Esophagus (tissue), 2 donors: ENCODE measurements at regions not wholly inside any gene's neighbourhood (a gene's known extent, or its start where the extent isn't known, plus 50 kb on each side); places are given as distances from the start of the nearest gene placed in this dataset.

ENCODE experiments used
- H3K27ac ChIP-seq, 2 donors: one replicate each; pipeline ENCODE4 v1.5.1; 2013; ENCODE audit warnings: low read depth in 2 of 2, mild to moderate bottlenecking in 2 of 2, inconsistent platforms in 1 of 2, low read length in 1 of 2, moderate library complexity in 1 of 2
- H3K27me3 ChIP-seq, 2 donors: one replicate each; pipeline ENCODE4 v1.6.1; 2013; ENCODE audit warnings: low read length in 2 of 2, control low read depth in 1 of 2, mild to moderate bottlenecking in 1 of 2; ENCODE audit not compliant: insufficient read depth in 2 of 2, control insufficient read depth in 1 of 2
- H3K36me3 ChIP-seq, 2 donors: one replicate each; pipeline ENCODE4 v1.6.1; 2013; ENCODE audit warnings: low read length in 1 of 2; ENCODE audit not compliant: control insufficient read depth in 2 of 2, insufficient read depth in 2 of 2
- H3K4me1 ChIP-seq, 2 donors: one replicate each; pipeline ENCODE4 v1.6.1; 2013; ENCODE audit warnings: low read length in 1 of 2; ENCODE audit not compliant: control insufficient read depth in 2 of 2, insufficient read depth in 2 of 2
- H3K4me3 ChIP-seq, 2 donors: one replicate each; pipeline ENCODE4 v1.5.1; 2013; ENCODE audit warnings: low read length in 2 of 2, mild to moderate bottlenecking in 2 of 2, low read depth in 1 of 2, moderate library complexity in 1 of 2
- H3K9me3 ChIP-seq, 2 donors: one replicate each; pipeline ENCODE4 v1.6.1; 2013; ENCODE audit warnings: mild to moderate bottlenecking in 2 of 2, low read depth in 1 of 2, low read length in 1 of 2, moderate library complexity in 1 of 2; ENCODE audit not compliant: control insufficient read depth in 2 of 2, insufficient read depth in 1 of 2
- WGBS, 2 donors: extraction: QIAGEN DNeasy Blood & Tissue Kit; methylation state at CpG; one replicate each; pipeline ENCODE4 v1.1.7; 2013; 5-methylcytosine and 5-hydroxymethylcytosine counted together
- donor health status: healthy with polysubstance abuse.
- donor health status: Bipolar disorder and iron deficiency.

DNA sequence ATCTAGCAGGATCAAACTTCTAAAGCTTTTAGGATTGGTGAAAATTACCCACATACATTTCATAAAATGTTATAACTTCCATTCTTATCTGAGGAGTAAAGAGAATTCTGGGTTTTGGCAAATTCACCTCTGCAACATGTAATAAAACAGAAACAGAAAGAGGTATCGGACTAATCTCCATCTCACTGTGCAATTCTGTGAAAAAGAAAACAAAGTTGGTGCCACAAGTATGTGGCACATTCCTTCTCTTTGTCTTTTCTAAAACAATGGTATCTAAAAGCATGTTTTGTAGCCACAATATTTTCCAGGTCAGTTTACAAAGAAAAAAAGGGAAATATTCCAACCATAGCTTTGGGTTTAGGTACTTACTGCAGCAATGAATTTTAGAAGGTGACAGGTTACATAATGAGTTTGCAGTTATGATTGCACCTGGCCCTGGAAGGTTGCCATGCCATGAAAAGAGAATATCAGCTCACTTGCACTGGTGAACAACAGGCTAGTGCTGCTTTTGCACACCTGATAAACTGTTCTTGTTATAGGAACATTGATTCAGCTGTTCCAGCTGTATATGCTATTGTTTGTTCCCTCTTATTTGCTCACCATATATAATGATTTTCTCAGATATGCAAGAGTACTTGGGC is 491.3 kb upstream of the MEF2C start:
- H3K4me3 ChIP-seq = no peak overlapping the region
- no peaks in the 10 kb centered on the region for H3K27me3 ChIP-seq
- no peaks in the 10 kb centered on the region for H3K4me1 ChIP-seq
- no peaks in the 10 kb centered on the region for H3K9me3 ChIP-seq
- 61 to 75% methylated on average over 1 of the region's 1 CpG for WGBS, 2 donors
- no peaks in the 10 kb centered on the region for H3K36me3 ChIP-seq
- H3K27ac ChIP-seq = no peak overlapping the region

DNA sequence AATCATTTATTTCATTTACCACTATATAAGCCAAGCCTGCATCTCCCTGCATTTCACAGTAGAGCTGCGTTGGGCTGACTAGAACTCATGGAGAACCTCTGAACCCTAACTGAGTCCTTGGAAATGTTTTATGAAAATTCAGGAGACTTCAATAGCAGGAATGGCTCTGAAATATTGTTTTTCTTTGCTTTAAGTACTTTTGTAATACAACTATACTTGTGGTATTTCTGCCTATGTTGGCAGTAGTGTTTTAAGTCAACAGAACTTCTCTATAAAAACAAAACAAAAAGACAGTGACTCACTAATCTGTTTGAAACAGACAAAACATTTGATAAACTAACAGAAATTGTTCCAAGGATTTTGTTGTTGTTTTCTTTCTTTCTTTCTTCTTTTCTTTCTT is 489.2 kb upstream of the MEF2C start:
- no peaks in the 10 kb centered on the region for H3K9me3 ChIP-seq
- H3K27me3 ChIP-seq = no peaks in the 10 kb centered on the region
- H3K4me3 ChIP-seq = no peak overlapping the region
- H3K4me1 ChIP-seq = no peaks in the 10 kb centered on the region
- WGBS, 2 donors = 73 to 80% methylated on average over 1 of the region's 1 CpG
- H3K36me3 ChIP-seq = no peaks in the 10 kb centered on the region
- no peak overlapping the region for H3K27ac ChIP-seq

DNA sequence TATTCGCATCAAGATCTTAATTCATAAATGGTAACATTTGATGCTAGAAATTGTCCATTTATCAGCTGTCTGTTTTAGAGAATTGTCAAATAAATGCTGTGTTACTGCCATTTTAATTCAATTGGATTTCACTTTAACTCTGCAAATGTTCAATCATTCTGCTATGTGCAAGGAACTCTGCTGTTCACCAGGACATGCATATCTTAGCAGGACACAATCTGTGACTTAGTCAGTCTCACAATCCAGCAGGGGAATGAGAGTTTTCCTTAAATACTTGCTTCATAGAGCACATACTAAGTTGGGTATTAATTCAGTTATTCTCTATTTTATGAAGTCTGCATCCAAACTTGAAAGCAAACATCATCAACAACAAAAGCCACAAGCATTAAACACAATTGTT is 488.7 kb upstream of the MEF2C start:
- no peaks in the 10 kb centered on the region for H3K4me1 ChIP-seq
- no peak overlapping the region for H3K4me3 ChIP-seq
- H3K27ac ChIP-seq = no peak overlapping the region
- no peaks in the 10 kb centered on the region for H3K9me3 ChIP-seq
- 94 to 99% methylated on average over 1 of the region's 1 CpG for WGBS, 2 donors
- no peaks in the 10 kb centered on the region for H3K27me3 ChIP-seq
- no peaks in the 10 kb centered on the region for H3K36me3 ChIP-seq

DNA sequence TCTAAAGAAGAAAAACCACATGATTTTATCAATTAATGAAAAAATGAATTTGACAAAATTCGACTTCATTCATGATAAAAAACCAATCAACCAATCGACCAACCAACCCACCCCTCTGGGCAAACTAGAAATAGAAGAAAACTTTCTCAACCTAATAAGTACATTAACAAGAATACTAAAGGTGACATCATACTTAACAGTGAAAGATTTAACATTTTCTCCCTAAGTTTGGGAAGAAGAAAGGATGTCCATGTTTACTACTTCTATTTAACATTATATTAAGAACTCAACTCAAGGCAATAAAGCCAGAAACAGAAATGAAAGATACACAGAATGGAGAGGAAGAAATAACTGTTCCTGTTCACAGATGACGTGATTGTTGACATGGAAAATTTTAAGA is 476.1 kb upstream of the MEF2C start:
- H3K4me3 ChIP-seq = no peak overlapping the region
- H3K36me3 ChIP-seq = no peaks in the 10 kb centered on the region
- 68 to 76% methylated on average over 3 of the region's 3 CpGs for WGBS, 2 donors
- H3K27me3 ChIP-seq = no peaks in the 10 kb centered on the region
- no peaks in the 10 kb centered on the region for H3K9me3 ChIP-seq
- H3K4me1 ChIP-seq = no peaks in the 10 kb centered on the region
- no peak overlapping the region for H3K27ac ChIP-seq

DNA sequence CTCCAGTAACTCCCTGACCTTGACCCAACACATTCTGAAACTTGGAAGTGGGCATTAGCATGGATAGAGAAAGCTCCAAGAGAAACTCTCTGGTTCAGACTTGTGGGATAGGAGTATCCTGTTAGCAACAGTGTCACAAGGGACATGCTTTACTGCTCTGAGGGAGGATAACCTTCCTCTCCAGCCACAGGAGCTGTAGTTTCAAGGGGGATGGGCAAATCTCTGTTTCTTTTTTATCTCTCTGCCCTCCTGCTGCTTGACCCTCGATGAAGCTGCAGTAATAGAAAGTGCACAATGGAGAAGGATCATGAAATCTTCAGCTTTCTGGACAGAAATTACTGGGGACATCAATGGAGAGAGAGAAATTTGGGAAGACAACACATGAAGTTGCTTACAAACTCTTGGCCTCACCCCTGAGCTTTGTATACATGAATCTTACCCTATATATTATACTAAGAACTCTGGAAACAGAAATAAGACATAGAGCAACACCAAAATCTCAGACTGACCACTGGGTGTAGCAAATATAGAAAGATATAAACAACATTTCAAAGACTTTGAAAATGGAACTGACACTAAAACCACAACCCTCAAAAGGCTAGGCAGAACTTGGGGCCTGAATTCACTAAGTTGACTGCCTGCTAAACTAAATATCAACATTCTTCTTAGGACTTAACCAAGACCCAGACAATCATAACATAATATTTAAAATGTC is 471.0 kb upstream of the MEF2C start:
- H3K36me3 ChIP-seq = no peaks in the 10 kb centered on the region
- H3K4me3 ChIP-seq = no peak overlapping the region
- 60% methylated on average over 1 of the region's 1 CpG for WGBS, 2 donors
- no peak overlapping the region for H3K27ac ChIP-seq
- H3K9me3 ChIP-seq = no peaks in the 10 kb centered on the region
- no peaks in the 10 kb centered on the region for H3K27me3 ChIP-seq
- no peaks in the 10 kb centered on the region for H3K4me1 ChIP-seq

DNA sequence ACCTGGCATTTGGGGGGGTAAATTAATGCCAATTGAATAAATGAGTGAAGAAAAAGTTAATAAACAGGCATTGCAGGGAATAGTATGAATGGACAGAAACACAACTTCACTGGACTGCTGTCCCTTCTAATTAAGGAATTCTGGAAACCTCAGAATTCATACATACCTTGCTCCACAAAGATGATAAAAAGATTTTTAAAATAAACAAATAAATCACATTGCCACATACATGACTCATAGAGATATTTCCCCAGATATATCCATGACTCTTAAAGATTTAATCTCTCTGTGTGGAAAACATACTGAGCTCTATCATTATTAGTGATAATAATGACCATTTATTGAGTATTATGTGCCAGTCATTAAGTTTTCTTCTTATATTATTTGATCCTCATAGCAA is 469.0 kb upstream of the MEF2C start:
- Histone ChIP-seq H3K4me3 (no peak overlapping the region), H3K27me3 (no peaks in the 10 kb centered on the region), H3K9me3 (no peaks in the 10 kb centered on the region), H3K27ac (no peak overlapping the region), H3K36me3 (no peaks in the 10 kb centered on the region), H3K4me1 (no peaks in the 10 kb centered on the region)

DNA sequence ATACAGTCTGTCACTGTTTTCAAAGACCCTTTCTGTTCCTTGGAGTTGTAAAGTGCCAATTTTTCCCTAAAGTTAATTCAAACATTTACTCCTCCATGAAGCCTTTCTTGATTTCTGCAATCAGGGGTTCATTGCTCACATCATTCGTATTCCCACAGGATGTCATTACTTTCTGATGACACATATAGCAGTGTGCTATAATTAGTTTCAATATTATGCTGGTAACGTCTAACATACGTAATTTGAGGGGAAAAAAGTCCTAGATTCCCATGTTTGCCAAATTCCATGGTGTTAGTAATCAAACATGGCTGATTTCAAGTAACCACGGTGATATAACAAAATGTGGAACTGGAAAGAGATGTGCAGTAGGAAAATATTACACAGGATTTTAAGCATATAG is 468.2 kb upstream of the MEF2C start:
- Histone ChIP-seq H3K36me3 (no peaks in the 10 kb centered on the region), H3K4me3 (no peak overlapping the region), H3K4me1 (no peaks in the 10 kb centered on the region), H3K27ac (no peak overlapping the region), H3K27me3 (no peaks in the 10 kb centered on the region), H3K9me3 (no peaks in the 10 kb centered on the region)
- 70 to 76% methylated on average over 4 of the region's 4 CpGs for WGBS, 2 donors

DNA sequence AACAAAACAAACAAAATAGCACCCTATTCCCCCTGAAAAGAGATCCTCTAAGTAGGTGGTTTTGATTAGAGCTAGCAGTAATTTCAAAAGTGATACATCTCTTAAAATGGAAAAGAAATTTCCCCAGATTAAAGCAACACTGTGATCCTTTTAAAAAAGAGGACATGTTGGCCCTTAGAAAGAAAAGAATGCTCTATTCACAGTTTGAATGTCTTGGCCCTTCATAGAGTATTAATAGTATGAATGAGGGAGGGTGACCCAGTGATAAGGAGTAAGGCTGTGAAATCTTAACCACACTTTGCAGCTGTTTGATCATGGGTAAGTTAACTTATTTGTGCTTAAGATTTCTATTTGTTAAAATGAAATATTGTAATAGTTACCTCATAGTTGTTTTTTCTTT is 467.7 kb upstream of the MEF2C start:
- Histone ChIP-seq H3K27me3 (no peaks in the 10 kb centered on the region), H3K4me3 (no peak overlapping the region), H3K4me1 (no peaks in the 10 kb centered on the region), H3K36me3 (no peaks in the 10 kb centered on the region), H3K27ac (no peak overlapping the region), H3K9me3 (no peaks in the 10 kb centered on the region)

DNA sequence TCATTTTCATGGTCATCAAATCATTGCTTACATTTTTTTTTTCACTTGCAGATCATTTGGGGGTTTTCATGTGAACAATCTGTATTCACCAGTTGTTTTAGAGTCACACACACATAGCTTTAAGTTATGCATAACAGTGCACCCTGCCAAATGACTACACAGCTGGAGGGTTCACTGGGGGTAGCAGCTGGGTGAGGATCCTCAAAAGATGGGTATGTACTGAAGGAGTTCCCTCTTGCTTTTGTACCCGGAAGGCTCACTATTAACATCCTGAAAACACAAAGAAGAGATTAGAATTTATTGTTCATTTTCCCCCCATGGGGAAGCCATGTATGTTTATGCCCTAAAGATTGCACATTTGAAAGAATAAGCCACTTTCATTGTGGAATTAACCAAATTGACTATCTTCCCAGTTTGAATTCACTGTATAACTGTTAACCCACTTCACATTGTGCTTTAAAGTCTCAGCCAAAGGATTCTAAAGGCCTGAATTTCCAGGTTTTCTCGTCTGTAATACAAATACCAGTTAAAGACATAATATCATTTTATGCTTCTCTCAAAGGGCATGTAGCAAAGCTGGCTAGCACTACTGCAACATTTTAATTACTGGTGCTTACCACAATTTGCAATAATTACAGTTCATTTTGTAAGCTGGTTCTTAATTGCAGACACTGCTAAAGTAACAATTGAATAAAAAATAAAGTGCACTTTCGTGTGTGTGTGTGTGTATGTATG is 466.4 kb upstream of the MEF2C start:
- Histone ChIP-seq H3K27ac (no peak overlapping the region), H3K4me1 (no peaks in the 10 kb centered on the region), H3K27me3 (no peaks in the 10 kb centered on the region), H3K4me3 (no peak overlapping the region), H3K9me3 (no peaks in the 10 kb centered on the region), H3K36me3 (no peaks in the 10 kb centered on the region)
- WGBS, 2 donors = 56 to 66% methylated on average over 3 of the region's 3 CpGs

DNA sequence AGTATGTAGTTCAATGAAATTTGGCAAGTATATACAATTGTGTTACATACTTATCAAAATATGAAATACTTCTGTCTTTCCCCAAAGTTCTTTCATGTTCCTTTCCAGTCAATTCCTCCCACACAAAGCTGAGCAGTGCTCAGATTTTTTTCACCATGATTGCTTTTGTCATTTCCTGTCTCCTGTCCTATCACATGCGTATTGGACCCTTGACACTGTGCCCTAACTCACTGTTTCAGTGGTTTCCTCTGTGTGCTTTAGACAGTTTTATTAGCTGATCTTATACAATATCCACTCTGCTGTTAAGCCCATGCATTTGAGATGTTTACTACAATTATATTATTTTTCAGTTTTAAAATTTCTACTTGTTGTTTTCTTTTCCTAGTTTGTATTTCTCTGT is 463.6 kb upstream of the MEF2C start:
- Histone ChIP-seq H3K4me3 (no peak overlapping the region), H3K27me3 (no peaks in the 10 kb centered on the region), H3K4me1 (no peaks in the 10 kb centered on the region), H3K9me3 (no peaks in the 10 kb centered on the region), H3K36me3 (no peaks in the 10 kb centered on the region), H3K27ac (no peak overlapping the region)
- WGBS, 2 donors = 77 to 79% methylated on average over 1 of the region's 1 CpG
